OCI-LY1 (cell line): ENCODE measurements at regions not wholly inside any gene's neighbourhood (a gene's known extent, or its start where the extent isn't known, plus 50 kb on each side); places are given as distances from the start of the nearest gene placed in this dataset.

ENCODE experiments used
- H2AFZ ChIP-seq: fragments of 200-600 bp; sonication (generic), shearing (Covaris generic); 2 replicates; pipeline ENCODE4 v1.6.0; 2014; ENCODE audit warnings: antibody characterized with exemption, mild to moderate bottlenecking, low read length
- H3F3A ChIP-seq: fragments of 200-600 bp; sonication (generic), shearing (Covaris generic); 2 replicates; pipeline ENCODE4 v1.6.0; 2014; ENCODE audit warnings: mild to moderate bottlenecking, antibody characterized with exemption, low read length, moderate library complexity; ENCODE audit not compliant: insufficient read depth
- H3K27ac ChIP-seq: fragments of 200-600 bp; sonication (generic); 2 replicates; pipeline ENCODE4 v1.5.1; 2014; ENCODE audit warnings: low read length, mixed run types, mild to moderate bottlenecking, low read depth; ENCODE audit not compliant: poor library complexity, severe bottlenecking
- H3K27me3 ChIP-seq: fragments of 200-600 bp; sonication (generic); 2 replicates; pipeline ENCODE4 v1.6.0; 2014; ENCODE audit warnings: antibody characterized with exemption, mild to moderate bottlenecking, low read length, moderate library complexity; ENCODE audit not compliant: insufficient read depth
- H3K36me3 ChIP-seq: fragments of 200-600 bp; sonication (generic); 2 replicates; pipeline ENCODE4 v1.6.1; 2014; ENCODE audit warnings: mild to moderate bottlenecking, antibody characterized with exemption, low read length, moderate library complexity, mixed read lengths; ENCODE audit not compliant: insufficient read depth
- H3K4me1 ChIP-seq: fragments of 200-600 bp; sonication (generic); 2 replicates; pipeline ENCODE4 v1.5.1; 2014; ENCODE audit warnings: mild to moderate bottlenecking, low read length, moderate library complexity; ENCODE audit not compliant: insufficient read depth, severe bottlenecking
- H3K4me2 ChIP-seq: fragments of 200-600 bp; sonication (generic), shearing (Covaris generic); 2 replicates; pipeline ENCODE4 v1.6.1; 2014; ENCODE audit warnings: low read length
- H3K4me3 ChIP-seq: fragments of 200-600 bp; sonication (generic); 2 replicates; pipeline ENCODE4 v1.5.1; 2014; ENCODE audit warnings: low read length, low read depth, mild to moderate bottlenecking, mixed read lengths; ENCODE audit not compliant: poor library complexity, severe bottlenecking
- H3K79me2 ChIP-seq: fragments of 200-600 bp; shearing (Covaris generic); 2 replicates; pipeline ENCODE4 v1.6.1; 2016; ENCODE audit warnings: mixed run types, low read length, mixed read lengths; ENCODE audit not compliant: insufficient read depth
- H3K9ac ChIP-seq: fragments of 200-600 bp; sonication (generic), shearing (Covaris generic); 2 replicates; pipeline ENCODE4 v1.6.1; 2014; ENCODE audit warnings: mild to moderate bottlenecking, low read length, mixed read lengths
- H3K9me2 ChIP-seq: fragments of 200-600 bp; sonication (generic), shearing (Covaris generic); 2 replicates; pipeline ENCODE4 v1.6.1; 2014; ENCODE audit warnings: low read depth, mild to moderate bottlenecking, low read length, mixed read lengths
- H3K9me3 ChIP-seq: fragments of 200-600 bp; shearing (Covaris generic); 2 replicates; pipeline ENCODE4 v1.6.1; 2014; ENCODE audit warnings: low read length, mixed read lengths
- H4K20me1 ChIP-seq: fragments of 200-600 bp; sonication (generic), shearing (Covaris generic); 2 replicates; pipeline ENCODE4 v1.6.0; 2016; ENCODE audit warnings: mild to moderate bottlenecking, low read length; ENCODE audit not compliant: insufficient read depth
- CTCF ChIP-seq: fragments of 200-600 bp; sonication (generic), shearing (Covaris generic); IDR thresholded peaks from 2 replicates; pipeline ENCODE4 v1.5.1; 2017; ENCODE audit warnings: mild to moderate bottlenecking, antibody characterized with exemption, low read length, moderate library complexity, mixed read lengths
- EZH2 ChIP-seq: fragments of 200-600 bp; sonication (generic), shearing (Covaris generic); IDR thresholded peaks from 2 replicates; pipeline ENCODE4 v1.8.0; 2017; ENCODE audit warnings: borderline replicate concordance, mixed run types, mild to moderate bottlenecking, antibody characterized with exemption, low read length, moderate library complexity, mixed read lengths

DNA sequence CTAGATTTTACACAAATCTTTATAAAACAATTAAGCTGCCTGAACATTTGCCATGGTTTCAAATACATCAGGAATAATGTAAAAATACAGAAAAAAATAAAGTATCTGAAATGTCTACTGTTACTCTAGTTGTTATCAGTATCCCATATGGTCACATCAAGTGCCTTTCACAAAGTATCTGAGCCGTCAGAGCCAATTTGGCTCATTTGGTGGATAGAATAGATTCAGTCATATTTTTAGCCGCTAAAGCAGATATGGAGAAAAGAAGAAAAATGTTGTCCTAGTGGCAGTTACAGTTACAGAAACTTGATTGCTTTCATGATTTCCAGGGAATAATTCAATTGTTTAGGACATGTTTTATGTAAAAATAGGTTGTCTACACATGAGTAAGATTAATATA lies 641.1 kb downstream of the RAPGEF2 start:
- Histone ChIP-seq H3K9me3 (no peaks in the 10 kb centered on the region), H3K4me1 (no peaks in the 10 kb centered on the region), H2AFZ (no peak overlapping the region), H3K27me3 (no peaks in the 10 kb centered on the region), H3K36me3 (no peaks in the 10 kb centered on the region), H3K4me3 (no peak overlapping the region), H3K9ac (no peak overlapping the region), H3K9me2 (no peaks in the 10 kb centered on the region), H4K20me1 (no peaks in the 10 kb centered on the region), H3K4me2 (no peak overlapping the region), H3K79me2 (no peaks in the 10 kb centered on the region), H3F3A (no peaks in the 10 kb centered on the region), H3K27ac (no peak overlapping the region)
- no peak for TF ChIP-seq EZH2
- TF ChIP-seq CTCF: no peak

DNA sequence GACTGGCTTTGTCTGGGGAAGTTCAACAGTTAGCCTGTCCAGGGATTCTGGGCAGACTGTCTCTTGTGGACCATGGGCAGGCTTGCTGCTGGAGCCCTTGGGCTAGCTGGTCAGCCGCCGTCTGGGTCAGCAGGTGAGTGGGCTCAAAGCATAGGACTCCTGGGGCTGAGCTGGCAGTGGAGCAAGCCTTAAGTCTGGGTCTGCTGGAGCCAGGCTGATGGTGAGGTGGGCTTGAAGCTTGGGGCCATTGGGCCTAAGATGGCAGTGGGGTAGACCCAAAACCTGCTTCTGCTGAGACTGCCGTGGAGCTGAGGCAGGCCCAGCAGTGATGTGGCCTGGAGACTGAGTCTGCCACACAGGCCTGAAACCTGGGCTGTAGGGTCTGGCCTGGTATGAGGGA lies 645.1 kb downstream of the RAPGEF2 start:
- no peak for TF ChIP-seq CTCF
- TF ChIP-seq EZH2: no peak
- no peaks in the 10 kb centered on the region for H3K27me3 ChIP-seq
- no peaks in the 10 kb centered on the region for H4K20me1 ChIP-seq
- no peaks in the 10 kb centered on the region for H3K4me1 ChIP-seq
- H3K9me2 ChIP-seq: no peaks in the 10 kb centered on the region
- H3K79me2 ChIP-seq: no peaks in the 10 kb centered on the region
- no peak overlapping the region for H3K27ac ChIP-seq
- no peaks in the 10 kb centered on the region for H3K36me3 ChIP-seq
- H2AFZ ChIP-seq: no peak overlapping the region
- no peak overlapping the region for H3K4me3 ChIP-seq
- H3K4me2 ChIP-seq: no peak overlapping the region
- H3K9me3 ChIP-seq: no peaks in the 10 kb centered on the region
- no peaks in the 10 kb centered on the region for H3F3A ChIP-seq
- no peak overlapping the region for H3K9ac ChIP-seq

DNA sequence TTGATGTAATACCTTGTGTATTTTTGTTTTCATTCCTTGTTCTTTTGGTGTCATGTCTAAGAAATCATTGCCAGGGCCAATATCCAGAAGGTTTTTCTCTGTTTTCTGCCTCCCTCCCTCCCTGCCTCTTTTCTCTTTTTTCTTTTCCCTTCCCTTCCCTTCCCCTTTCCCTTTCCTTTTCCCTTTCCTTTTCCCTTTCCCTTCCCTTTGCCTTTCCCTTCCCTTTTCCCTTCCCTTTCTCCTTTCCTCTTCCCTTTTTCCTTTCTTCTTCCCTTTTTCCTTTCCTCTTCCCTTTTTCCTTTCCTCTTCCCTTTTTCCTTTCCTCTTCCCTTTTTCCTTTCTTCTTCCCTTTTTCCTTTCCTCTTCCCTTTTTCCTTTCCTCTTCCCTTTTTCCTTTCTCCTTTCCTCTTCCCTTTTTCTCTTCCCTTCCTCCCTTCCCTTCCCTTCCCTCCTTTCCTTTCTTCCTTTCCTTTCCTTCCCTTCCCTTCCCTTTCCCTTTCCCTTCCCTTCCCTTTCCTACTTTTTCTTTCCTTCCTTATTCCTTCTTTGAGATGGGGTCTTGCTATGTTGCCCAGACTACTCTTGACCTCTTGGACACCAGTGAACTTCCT lies 646.1 kb downstream of the RAPGEF2 start:
- Histone ChIP-seq H3K27me3 (no peaks in the 10 kb centered on the region), H3K4me3 (no peak overlapping the region), H3K9me3 (no peaks in the 10 kb centered on the region), H3K4me2 (no peak overlapping the region), H3K36me3 (no peaks in the 10 kb centered on the region), H3K9me2 (no peaks in the 10 kb centered on the region), H3F3A (no peaks in the 10 kb centered on the region), H3K27ac (no peak overlapping the region), H3K4me1 (no peaks in the 10 kb centered on the region), H2AFZ (no peak overlapping the region), H3K79me2 (no peaks in the 10 kb centered on the region), H3K9ac (no peak overlapping the region), H4K20me1 (no peaks in the 10 kb centered on the region)
- no peak for TF ChIP-seq CTCF
- TF ChIP-seq EZH2: no peak
